ENCODE measurements at regions not wholly inside any gene's neighbourhood (a gene's known extent, or its start where the extent isn't known, plus 50 kb on each side); places are given as distances from the start of the nearest gene placed in this dataset.

GRCh38 chr7:153103202-153103601, 343.6 kb downstream of the ACTR3B start:
- ATAC-seq = no peak
- TF ChIP-seq BACH2 (CRISPR knock-in tag; IDR thresholded peaks at IDR 0.05; ENCODE audit: borderline replicate concordance) (no peak), SNAI2 (CRISPR knock-in tag; IDR thresholded peaks at IDR 0.05) (no peak)

- TF ChIP-seq, protein P1, sequence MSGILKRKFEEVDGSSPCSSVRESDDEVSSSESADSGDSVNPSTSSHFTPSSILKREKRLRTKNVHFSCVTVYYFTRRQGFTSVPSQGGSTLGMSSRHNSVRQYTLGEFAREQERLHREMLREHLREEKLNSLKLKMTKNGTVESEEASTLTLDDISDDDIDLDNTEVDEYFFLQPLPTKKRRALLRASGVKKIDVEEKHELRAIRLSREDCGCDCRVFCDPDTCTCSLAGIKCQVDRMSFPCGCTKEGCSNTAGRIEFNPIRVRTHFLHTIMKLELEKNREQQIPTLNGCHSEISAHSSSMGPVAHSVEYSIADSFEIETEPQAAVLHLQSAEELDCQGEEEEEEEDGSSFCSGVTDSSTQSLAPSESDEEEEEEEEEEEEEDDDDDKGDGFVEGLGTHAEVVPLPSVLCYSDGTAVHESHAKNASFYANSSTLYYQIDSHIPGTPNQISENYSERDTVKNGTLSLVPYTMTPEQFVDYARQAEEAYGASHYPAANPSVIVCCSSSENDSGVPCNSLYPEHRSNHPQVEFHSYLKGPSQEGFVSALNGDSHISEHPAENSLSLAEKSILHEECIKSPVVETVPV (CRISPR knock-in tag; IDR thresholded peaks at IDR 0.05) = no peak
- no peak for TF ChIP-seq TSHZ2 (CRISPR knock-in tag; IDR thresholded peaks at IDR 0.05)
- no peak for TF ChIP-seq ZC3H10 (CRISPR knock-in tag; IDR thresholded peaks at IDR 0.05)
- no peak for TF ChIP-seq BACH2 (CRISPR knock-in tag; IDR thresholded peaks at IDR 0.05; ENCODE audit: borderline replicate concordance)
- no peak for TF ChIP-seq SNAI2 (CRISPR knock-in tag; IDR thresholded peaks at IDR 0.05)
- no peak for TF ChIP-seq TCF4 (CRISPR knock-in tag; IDR thresholded peaks at IDR 0.05; ENCODE audit: borderline replicate concordance)
- TF ChIP-seq TOX (CRISPR knock-in tag; IDR thresholded peaks at IDR 0.05; ENCODE audit: borderline replicate concordance) = no peak
- no peak for TF ChIP-seq ARNTL (CRISPR knock-in tag; IDR thresholded peaks at IDR 0.05; ENCODE audit: borderline replicate concordance, low read depth)
- ATAC-seq = no peak
Measured at GRCh38 chr7:153107826-153108225, 348.3 kb downstream of the ACTR3B start.

GRCh38 chr7:153109566-153109965, 350.0 kb downstream of the ACTR3B start:
- TF ChIP-seq PATZ1 (CRISPR knock-in tag; IDR thresholded peaks at IDR 0.05; ENCODE audit: borderline replicate concordance) (no peak), ISL1 (CRISPR knock-in tag; IDR thresholded peaks at IDR 0.05) (no peak), SNAI2 (CRISPR knock-in tag; IDR thresholded peaks at IDR 0.05) (no peak), ZC3H10 (CRISPR knock-in tag; IDR thresholded peaks at IDR 0.05) (no peak), BACH2 (CRISPR knock-in tag; IDR thresholded peaks at IDR 0.05; ENCODE audit: borderline replicate concordance) (no peak), ZNF565 (CRISPR knock-in tag; conservative IDR thresholded peaks at IDR 0.05; ENCODE audit: low read depth) (no peak), ESRRG (CRISPR knock-in tag; IDR thresholded peaks at IDR 0.05) (no peak), OSR1 (CRISPR knock-in tag; IDR thresholded peaks at IDR 0.05) (no peak), ARNTL (CRISPR knock-in tag; IDR thresholded peaks at IDR 0.05; ENCODE audit: borderline replicate concordance, low read depth) (no peak), PPARA (CRISPR knock-in tag; IDR thresholded peaks at IDR 0.05; ENCODE audit: borderline replicate concordance) (no peak), TOX (CRISPR knock-in tag; IDR thresholded peaks at IDR 0.05; ENCODE audit: borderline replicate concordance) (no peak), RARB (CRISPR knock-in tag; IDR thresholded peaks at IDR 0.05) (no peak), ZFP3 (CRISPR knock-in tag; IDR thresholded peaks at IDR 0.05) (no peak), CSDC2 (CRISPR knock-in tag; IDR thresholded peaks at IDR 0.05) (no peak), TSHZ2 (CRISPR knock-in tag; IDR thresholded peaks at IDR 0.05) (no peak)
- TF ChIP-seq, protein P1 (CRISPR knock-in tag; IDR thresholded peaks at IDR 0.05) = no peak
- TF ChIP-seq, protein P2, sequence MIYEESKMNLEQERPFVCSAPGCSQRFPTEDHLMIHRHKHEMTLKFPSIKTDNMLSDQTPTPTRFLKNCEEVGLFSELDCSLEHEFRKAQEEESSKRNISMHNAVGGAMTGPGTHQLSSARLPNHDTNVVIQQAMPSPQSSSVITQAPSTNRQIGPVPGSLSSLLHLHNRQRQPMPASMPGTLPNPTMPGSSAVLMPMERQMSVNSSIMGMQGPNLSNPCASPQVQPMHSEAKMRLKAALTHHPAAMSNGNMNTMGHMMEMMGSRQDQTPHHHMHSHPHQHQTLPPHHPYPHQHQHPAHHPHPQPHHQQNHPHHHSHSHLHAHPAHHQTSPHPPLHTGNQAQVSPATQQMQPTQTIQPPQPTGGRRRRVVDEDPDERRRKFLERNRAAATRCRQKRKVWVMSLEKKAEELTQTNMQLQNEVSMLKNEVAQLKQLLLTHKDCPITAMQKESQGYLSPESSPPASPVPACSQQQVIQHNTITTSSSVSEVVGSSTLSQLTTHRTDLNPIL (CRISPR knock-in tag; IDR thresholded peaks at IDR 0.05; ENCODE audit: low read depth) = no peak
- no peak for ATAC-seq

Measured in SK-N-SH treated with all-trans-retinoic acid at 6 μM for 48 hours (cell line).